Panc1 (cell line): ENCODE measurements at regions not wholly inside any gene's neighbourhood (a gene's known extent, or its start where the extent isn't known, plus 50 kb on each side); places are given as distances from the start of the nearest gene placed in this dataset.
"Not testable (repeated sequence)": the region's sequence is repeated elsewhere in the genome, so short reads cannot be mapped to it uniquely, and the experiment has no call there.

ENCODE experiments used
- ATAC-seq: fragments of 200-7000 bp; cut with Tn5 transposase; 2 replicates; pipeline ENCODE4 v1.9.1; 2020; ENCODE audit warnings: mild to moderate bottlenecking, moderate library complexity
- BruUV-seq: library from RNA; stranded (reverse); fragments of 400-500 nt; replicated peaks from 2 replicates; lab custom pipeline; 2021; lab: Mats Ljungman, UMichigan
- CTCF ChIA-PET: fragments of 300-600 bp; sonication (Branson Sonifier 250); formaldehyde crosslinking; loops from one replicate; lab custom pipeline; 2022; ENCODE audit warnings: antibody characterized with exemption; lab: Charles Lee
- POLR2A ChIA-PET: fragments of 300-600 bp; sonication (Branson Sonifier 250); formaldehyde crosslinking; loops from one replicate; lab custom pipeline; 2022; ENCODE audit warnings: antibody characterized with exemption; lab: Charles Lee
- DNase-seq: peaks from one replicate; pipeline ENCODE4 v3.0.0-alpha.2; 2010; ENCODE audit warnings: low read depth, low spot score
- H3K27ac ChIP-seq: 2 replicates; pipeline ENCODE4 v1.5.1; 2011; ENCODE audit warnings: mild to moderate bottlenecking, low read length, inconsistent platforms
- H3K27me3 ChIP-seq: fragments of 200-500 bp; sonication (Bioruptor generic); 2 replicates; pipeline ENCODE4 v1.6.0; 2014; ENCODE audit warnings: low read length, inconsistent platforms; ENCODE audit not compliant: control insufficient read depth, insufficient read depth
- H3K36me3 ChIP-seq: fragments of 200-500 bp; sonication (Bioruptor generic); 2 replicates; pipeline ENCODE4 v1.5.1; 2014; ENCODE audit warnings: inconsistent platforms, mild to moderate bottlenecking, low read length, moderate library complexity; ENCODE audit not compliant: control insufficient read depth, insufficient read depth
- H3K4me1 ChIP-seq: 2 replicates; pipeline ENCODE4 v1.5.1; 2011; ENCODE audit warnings: inconsistent platforms, mild to moderate bottlenecking, low read length, moderate library complexity; ENCODE audit not compliant: control insufficient read depth, insufficient read depth
- H3K4me3 ChIP-seq, 2 experiments: 2 replicates each; pipeline ENCODE4 v1.5.1; 2011 to 2012; ENCODE audit warnings: low read depth in 2 of 2, low read length in 2 of 2, mild to moderate bottlenecking in 2 of 2, inconsistent platforms in 1 of 2, moderate library complexity in 1 of 2
- H3K9me3 ChIP-seq: fragments of 200-500 bp; sonication (Bioruptor generic); 2 replicates; pipeline ENCODE4 v1.5.1; 2014; ENCODE audit warnings: low read depth, mild to moderate bottlenecking, inconsistent platforms, low read length, moderate library complexity; ENCODE audit not compliant: control insufficient read depth, insufficient read depth
- CTCF ChIP-seq: fragments of 450-650 bp; IDR thresholded peaks from 2 replicates; pipeline ENCODE4 v1.5.1; 2017; ENCODE audit warnings: mild to moderate bottlenecking
- POLR2AphosphoS5 ChIP-seq: IDR thresholded peaks from 2 replicates; pipeline ENCODE4 v1.6.1; 2012; ENCODE audit warnings: mild to moderate bottlenecking, low read depth, low read length, moderate library complexity
- REST ChIP-seq, 2 experiments: IDR thresholded peaks; 2 replicates each; pipeline ENCODE4 v1.6.1; 2011 to 2012; ENCODE audit warnings: low read depth in 2 of 2, control low read depth in 1 of 2, low read length in 1 of 2, mild to moderate bottlenecking in 1 of 2, moderate library complexity in 1 of 2; ENCODE audit not compliant: insufficient read depth in 1 of 2
- SIN3A ChIP-seq: IDR thresholded peaks from 2 replicates; pipeline ENCODE4 v1.6.1; 2012; ENCODE audit warnings: low read depth, mild to moderate bottlenecking, low read length, moderate library complexity, borderline replicate concordance; ENCODE audit not compliant: insufficient read depth
- TCF7L2 ChIP-seq: IDR thresholded peaks from 2 replicates; pipeline ENCODE4 v1.6.1; 2011; ENCODE audit warnings: mild to moderate bottlenecking, low read depth, low read length, inconsistent platforms
- in situ Hi-C: cut with HindIII; loops from 2 replicates; pipeline ENCODE4 v1.10.0; 2016; ENCODE audit warnings: low sequenced_read_pairs, low pct_unique_long_range_greater_than_20kb
- intact Hi-C: fragments of 100-400 bp; cut with micrococcal nuclease; formaldehyde crosslinking; loops from one replicate; pipeline ENCODE4 v1.10.0; 2022; ENCODE audit not compliant: unreplicated experiment

- Histone ChIP-seq H3K4me3 (no peak overlapping the region), H3K36me3 (no peaks in the 10 kb centered on the region), H3K27ac (no peak overlapping the region), H3K9me3 (peaks cover 15% of the 10 kb centered on the region; the same call in 1 of the 2 replicates), H3K27me3 (no peaks in the 10 kb centered on the region), H3K4me1 (no peaks in the 10 kb centered on the region)
- TF ChIP-seq SIN3A = no peak
- TF ChIP-seq TCF7L2 = no peak
- no peak for TF ChIP-seq POLR2AphosphoS5
- no peak for TF ChIP-seq CTCF
- TF ChIP-seq REST (IDR thresholded peaks at IDR 0.05; ENCODE audit: insufficient read depth in 1 of 2, low read depth in 2 of 2, low read length in 1 of 2) = no peak
- CTCF ChIA-PET = no interaction called here
- in situ Hi-C loops = no loop called here
- intact Hi-C loops = no loop called here
- ATAC-seq (no peak), DNase-seq (no peak)
- BruUV-seq = no TSS peak
- POLR2A ChIA-PET = interaction anchor here (0.6 kb wide), 1 partner anchor 30 kb away, joined by 4 read pairs; no protein-coding TSS in a partner anchor
These were observed 80.3 kb upstream of the MRI1 start for GRCh38 chr19:13684021-13684420.

GRCh38 chr19:13681509-13681908, 82.8 kb upstream of the MRI1 start:
- ATAC-seq (no peak), DNase-seq (no peak)
- CTCF ChIA-PET = interaction anchor here (0.7 kb wide), 1 partner anchor 362 kb away, joined by 4 read pairs; no protein-coding TSS in a partner anchor
- Histone ChIP-seq H3K27me3 (no peaks in the 10 kb centered on the region), H3K27ac (no peak overlapping the region), H3K4me3 (no peak overlapping the region), H3K36me3 (no peaks in the 10 kb centered on the region), H3K4me1 (no peaks in the 10 kb centered on the region), H3K9me3 (peaks cover 15% of the 10 kb centered on the region; the same call in 1 of the 2 replicates)
- in situ Hi-C loops = no loop called here
- intact Hi-C loops = no loop called here
- TF ChIP-seq REST (IDR thresholded peaks at IDR 0.05; ENCODE audit: insufficient read depth in 1 of 2, low read depth in 2 of 2, low read length in 1 of 2) = no peak
- no peak for TF ChIP-seq POLR2AphosphoS5
- no peak for TF ChIP-seq SIN3A
- TF ChIP-seq TCF7L2 = no peak
- TF ChIP-seq CTCF = no peak
- BruUV-seq = no TSS peak
- POLR2A ChIA-PET = no interaction called here

GRCh38 chr19:13680708-13681360, 83.5 kb upstream of the MRI1 start:
- ATAC-seq, in situ Hi-C loops, H3K27me3 ChIP-seq, H3K4me1 ChIP-seq, POLR2A ChIA-PET, DNase-seq, H3K4me3 ChIP-seq, H3K27ac ChIP-seq, H3K36me3 ChIP-seq, intact Hi-C loops, BruUV-seq: not testable (repeated sequence)
- CTCF ChIA-PET = interaction anchor here (0.6 kb wide), 1 partner anchor 32 kb away, joined by 8 read pairs; no protein-coding TSS in a partner anchor
- peaks cover 15% of the 10 kb centered on the region; the same call in 1 of the 2 replicates for H3K9me3 ChIP-seq
